ENCODE measurements at regions not wholly inside any gene's neighbourhood (a gene's known extent, or its start where the extent isn't known, plus 50 kb on each side); places are given as distances from the start of the nearest gene placed in this dataset.

DNA sequence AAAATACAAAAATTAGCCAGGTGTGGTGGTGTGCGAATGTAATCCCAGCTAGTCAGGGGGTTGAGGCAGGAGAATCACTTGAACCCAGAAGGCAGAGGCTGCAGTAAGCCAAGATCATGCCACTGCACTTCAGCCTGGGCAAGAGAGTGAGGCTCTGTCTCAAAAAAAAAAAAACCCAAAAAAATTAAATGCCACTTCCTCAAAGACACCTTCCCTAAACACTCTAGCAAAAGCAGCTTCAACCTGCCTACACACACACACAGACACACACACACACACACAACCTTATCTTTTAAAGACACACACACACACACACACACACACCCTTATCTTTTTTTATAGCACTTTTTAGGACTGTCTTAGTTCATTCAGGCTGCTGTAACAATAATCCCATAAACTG is 201.7 kb upstream of the PSMD7 start:
- H3K36me3 Mint-ChIP-seq: no peaks in the 10 kb centered on the region
- TF ChIP-seq, protein P1, sequence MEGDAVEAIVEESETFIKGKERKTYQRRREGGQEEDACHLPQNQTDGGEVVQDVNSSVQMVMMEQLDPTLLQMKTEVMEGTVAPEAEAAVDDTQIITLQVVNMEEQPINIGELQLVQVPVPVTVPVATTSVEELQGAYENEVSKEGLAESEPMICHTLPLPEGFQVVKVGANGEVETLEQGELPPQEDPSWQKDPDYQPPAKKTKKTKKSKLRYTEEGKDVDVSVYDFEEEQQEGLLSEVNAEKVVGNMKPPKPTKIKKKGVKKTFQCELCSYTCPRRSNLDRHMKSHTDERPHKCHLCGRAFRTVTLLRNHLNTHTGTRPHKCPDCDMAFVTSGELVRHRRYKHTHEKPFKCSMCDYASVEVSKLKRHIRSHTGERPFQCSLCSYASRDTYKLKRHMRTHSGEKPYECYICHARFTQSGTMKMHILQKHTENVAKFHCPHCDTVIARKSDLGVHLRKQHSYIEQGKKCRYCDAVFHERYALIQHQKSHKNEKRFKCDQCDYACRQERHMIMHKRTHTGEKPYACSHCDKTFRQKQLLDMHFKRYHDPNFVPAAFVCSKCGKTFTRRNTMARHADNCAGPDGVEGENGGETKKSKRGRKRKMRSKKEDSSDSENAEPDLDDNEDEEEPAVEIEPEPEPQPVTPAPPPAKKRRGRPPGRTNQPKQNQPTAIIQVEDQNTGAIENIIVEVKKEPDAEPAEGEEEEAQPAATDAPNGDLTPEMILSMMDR (conservative IDR thresholded peaks at IDR 0.05): no peak
- H3K4me3 Mint-ChIP-seq: no peak overlapping the region
- no peaks in the 10 kb centered on the region for H3K4me1 Mint-ChIP-seq (ENCODE audit: unreplicated experiment)
- H3K27ac Mint-ChIP-seq: no peak overlapping the region
- no peaks in the 10 kb centered on the region for H3K9me3 Mint-ChIP-seq
- no peak for DNase-seq (ENCODE audit: extremely low spot score, unreplicated experiment)
- no peaks in the 10 kb centered on the region for H3K27me3 Mint-ChIP-seq

- Mint-ChIP-seq H3K9me3 (no peaks in the 10 kb centered on the region), H3K4me3 (no peak overlapping the region), H3K4me1 (ENCODE audit: unreplicated experiment) (no peaks in the 10 kb centered on the region), H3K27me3 (no peaks in the 10 kb centered on the region), H3K27ac (no peak overlapping the region), H3K36me3 (no peaks in the 10 kb centered on the region)
- TF ChIP-seq, protein P1 (conservative IDR thresholded peaks at IDR 0.05): no peak
- DNase-seq (ENCODE audit: extremely low spot score, unreplicated experiment): no peak
These were observed 202.1 kb upstream of the PSMD7 start for GRCh38 chr16:74094514-74094913.

GRCh38 chr16:74092336-74092735 is 204.3 kb upstream of the PSMD7 start:
- H3K4me1 Mint-ChIP-seq (ENCODE audit: unreplicated experiment): no peaks in the 10 kb centered on the region
- DNase-seq (ENCODE audit: extremely low spot score, unreplicated experiment): no peak
- no peak overlapping the region for H3K27ac Mint-ChIP-seq

GRCh38 chr16:74090871-74091270 is 205.7 kb upstream of the PSMD7 start:
- no peaks in the 10 kb centered on the region for H3K9me3 Mint-ChIP-seq
- H3K27ac Mint-ChIP-seq: no peak overlapping the region
- H3K27me3 Mint-ChIP-seq: no peaks in the 10 kb centered on the region
- no peak overlapping the region for H3K4me3 Mint-ChIP-seq
- H3K4me1 Mint-ChIP-seq (ENCODE audit: unreplicated experiment): no peaks in the 10 kb centered on the region
- DNase-seq (ENCODE audit: extremely low spot score, unreplicated experiment): no peak
- TF ChIP-seq, protein P1 (conservative IDR thresholded peaks at IDR 0.05): no peak
- H3K36me3 Mint-ChIP-seq: no peaks in the 10 kb centered on the region

More at GRCh38 chr16:74092336-74092735, 204.3 kb upstream of the PSMD7 start:
- Mint-ChIP-seq H3K9me3 (no peaks in the 10 kb centered on the region), H3K27me3 (no peaks in the 10 kb centered on the region), H3K36me3 (no peaks in the 10 kb centered on the region), H3K4me3 (no peak overlapping the region)
- TF ChIP-seq, protein P1 (conservative IDR thresholded peaks at IDR 0.05): no peak

GRCh38 chr16:74083541-74083940 is 213.1 kb upstream of the PSMD7 start:
- Mint-ChIP-seq H3K9me3 (peaks cover 3% of the 10 kb centered on the region), H3K4me1 (ENCODE audit: unreplicated experiment) (peaks cover 6% of the 10 kb centered on the region), H3K36me3 (no peaks in the 10 kb centered on the region), H3K4me3 (no peak overlapping the region), H3K27me3 (no peaks in the 10 kb centered on the region), H3K27ac (no peak overlapping the region)
- DNase-seq (ENCODE audit: extremely low spot score, unreplicated experiment): no peak
- TF ChIP-seq, protein P1 (conservative IDR thresholded peaks at IDR 0.05): no peak

- DNase-seq (ENCODE audit: extremely low spot score, unreplicated experiment): no peak
- TF ChIP-seq, protein P1 (conservative IDR thresholded peaks at IDR 0.05): no peak
These were observed 216.3 kb upstream of the PSMD7 start for GRCh38 chr16:74080311-74080710.

More at GRCh38 chr16:74080311-74080710, 216.3 kb upstream of the PSMD7 start:
- H3K4me3 Mint-ChIP-seq: no peak overlapping the region
- no peaks in the 10 kb centered on the region for H3K27me3 Mint-ChIP-seq
- H3K36me3 Mint-ChIP-seq: no peaks in the 10 kb centered on the region
- H3K27ac Mint-ChIP-seq: no peak overlapping the region
- H3K4me1 Mint-ChIP-seq (ENCODE audit: unreplicated experiment): peaks cover 12% of the 10 kb centered on the region
- H3K9me3 Mint-ChIP-seq: peaks cover under 1% of the 10 kb centered on the region
